K562 (cell line): ENCODE measurements at regions not wholly inside any gene's neighbourhood (a gene's known extent, or its start where the extent isn't known, plus 50 kb on each side); places are given as distances from the start of the nearest gene placed in this dataset.

Source experiments
- ATAC-seq: fragments of 200-7000 bp; cut with Tn5 transposase; 3 replicates; pipeline ENCODE4 v1.9.1; 2020; ENCODE audit warnings: moderate library complexity
- BruUV-seq: library from RNA; stranded (reverse); fragments of 400-500 nt; replicated peaks from 2 replicates; lab custom pipeline; 2021; lab: Mats Ljungman, UMichigan
- CTCF ChIA-PET: fragments of 300-600 bp; formaldehyde crosslinking; extraction: SDS; loops from one replicate; lab custom pipeline; 2021; ENCODE audit warnings: low intra/inter-chr PET ratio; lab: Yijun Ruan, JAX
- POLR2A ChIA-PET: fragments of 300-600, 350-650 bp; sonication (Branson Sonifier 250); formaldehyde crosslinking; extraction: SDS; loops from one replicate; lab custom pipeline; 2021; ENCODE audit warnings: antibody characterized with exemption, inconsistent platforms; lab: Yijun Ruan, JAX
- DNase-seq, 4 experiments: peaks; one replicate each; pipeline versions ENCODE4 v3.0.0 to v3.0.0-alpha.2; 2011 to 2018; ENCODE audit warnings: low spot score in 3 of 4, mixed read lengths in 3 of 4; ENCODE audit errors: extremely low read depth in 1 of 4
- FAIRE-seq: peaks from 2 replicates; lab custom pipeline; 2011; peaks lifted over from hg19 to GRCh38; lab: Jason Lieb, UNC
- H2AFZ ChIP-seq: 2 replicates; pipeline ENCODE4 v1.6.0; 2011; ENCODE audit warnings: low read depth, low read length, control low read depth, inconsistent platforms
- H3K27ac ChIP-seq: fragments of 200-600 bp; 3 replicates; pipeline ENCODE4 v1.8.0; 2011; ENCODE audit warnings: low read depth, mild to moderate bottlenecking, control low read depth, inconsistent platforms, low read length, moderate library complexity, mixed read lengths; ENCODE audit errors: extremely low read depth
- H3K27me3 ChIP-seq, 2 experiments: fragments of 300-600 bp in 1 of 2; 2 replicates in 1 of 2; 3 replicates in 1 of 2; pipeline versions ENCODE4 v1.6.0 to v1.8.0; 2011; ENCODE audit warnings: inconsistent platforms in 2 of 2, low read length in 2 of 2, mild to moderate bottlenecking in 1 of 2, mixed read lengths in 1 of 2, moderate library complexity in 1 of 2; ENCODE audit not compliant: control insufficient read depth in 2 of 2, insufficient read depth in 2 of 2
- H3K36me3 ChIP-seq: fragments of 300-600 bp; 3 replicates; pipeline ENCODE4 v1.8.0; 2011; ENCODE audit warnings: mild to moderate bottlenecking, low read length, inconsistent platforms; ENCODE audit not compliant: control insufficient read depth, insufficient read depth
- H3K4me1 ChIP-seq, 2 experiments: fragments of 200-600 bp in 1 of 2; replicated peaks in 1 of 2; 2 replicates in 1 of 2; 3 replicates in 1 of 2; pipeline versions ENCODE4 v1.5.1 to v1.8.0; 2011; ENCODE audit warnings: inconsistent platforms in 2 of 2, low read length in 2 of 2, mild to moderate bottlenecking in 1 of 2, mixed read lengths in 1 of 2, moderate library complexity in 1 of 2; ENCODE audit not compliant: control insufficient read depth in 2 of 2, insufficient read depth in 2 of 2
- H3K4me2 ChIP-seq: 2 replicates; pipeline ENCODE4 v1.6.1; 2011; ENCODE audit warnings: low read length, control low read depth, inconsistent platforms, mixed read lengths; ENCODE audit not compliant: insufficient read depth
- H3K4me3 ChIP-seq: fragments of 200-600 bp; sonication (generic), shearing (Covaris generic); 2 replicates; pipeline ENCODE4 v1.5.1; 2016; ENCODE audit warnings: control low read depth, inconsistent platforms
- H3K79me2 ChIP-seq: fragments of 200-600 bp; 3 replicates; pipeline ENCODE4 v1.8.0; 2011; ENCODE audit warnings: low read length, inconsistent platforms; ENCODE audit not compliant: control insufficient read depth, insufficient read depth
- H3K9ac ChIP-seq, 2 experiments: 2 replicates each; pipeline versions ENCODE4 v1.6.0 to v1.6.1; 2011; ENCODE audit warnings: low read depth in 2 of 2, low read length in 2 of 2, control low read depth in 1 of 2, inconsistent platforms in 1 of 2, mild to moderate bottlenecking in 1 of 2, mixed read lengths in 1 of 2; ENCODE audit not compliant: insufficient read depth in 1 of 2
- H3K9me1 ChIP-seq: one replicate; pipeline ENCODE4 v1.6.0; 2011; ENCODE audit warnings: inconsistent platforms, mild to moderate bottlenecking, low read length, moderate library complexity; ENCODE audit not compliant: control insufficient read depth, insufficient read depth
- H3K9me3 ChIP-seq: replicated peaks from 2 replicates; pipeline ENCODE4 v1.5.1; 2011; ENCODE audit warnings: low read depth, low read length, inconsistent platforms; ENCODE audit not compliant: control insufficient read depth, insufficient read depth
- H4K20me1 ChIP-seq: replicated peaks from 2 replicates; pipeline ENCODE4 v1.6.1; 2011; ENCODE audit warnings: low read length, inconsistent platforms, mixed read lengths; ENCODE audit not compliant: control insufficient read depth, insufficient read depth
- EHMT2 ChIP-seq: fragments of 450-650 bp; IDR thresholded peaks from 2 replicates; pipeline ENCODE4 v1.6.1; 2018; ENCODE audit warnings: antibody characterized with exemption
- HMG20B ChIP-seq: fragments of 250-450 bp; sonication (Bioruptor Pico); IDR thresholded peaks from 2 replicates; pipeline ENCODE4 v1.5.0; 2021; ENCODE audit warnings: mild to moderate bottlenecking
- SMARCE1 ChIP-seq: fragments of 450-650 bp; IDR thresholded peaks from 2 replicates; pipeline ENCODE4 v1.7.1; 2016; ENCODE audit warnings: mild to moderate bottlenecking
- SPI1 ChIP-seq: IDR thresholded peaks from 2 replicates; pipeline ENCODE4 v1.6.1; 2011; ENCODE audit warnings: low read depth, low read length, control low read depth, borderline replicate concordance
- ZNF175 ChIP-seq: fragments of 200-800 bp; sonication (Bioruptor generic); IDR thresholded peaks from 2 replicates; pipeline ENCODE4 v1.6.1; 2016; ENCODE audit warnings: low read depth, mild to moderate bottlenecking, missing genetic modification characterization, missing compliant biosample characterization
- ZNF780A ChIP-seq: fragments of 250-450 bp; sonication (Bioruptor Pico); IDR thresholded peaks from 2 replicates; pipeline ENCODE4 v1.5.0; 2021; ENCODE audit warnings: mild to moderate bottlenecking
- WGBS: fragments of 100-300 bp; shearing (Covaris generic); methylation state at CpG from one replicate; pipeline ENCODE4 v1.1.6; 2016; ENCODE audit warnings: low coverage, mixed read lengths; ENCODE audit not compliant: insufficient coverage; ENCODE audit errors: missing lambda C conversion rate; 5-methylcytosine and 5-hydroxymethylcytosine counted together
- in situ Hi-C: fragments of 300-500 bp; cut with MboI; formaldehyde crosslinking; loops from 4 replicates; pipeline ENCODE4 v1.15.0; 2018; ENCODE audit warnings: inconsistent platforms, mixed read lengths
- intact Hi-C: fragments of 100-400 bp; cut with micrococcal nuclease; formaldehyde crosslinking; loops from 2 replicates; pipeline ENCODE4 v1.14.2; 2022
- TF ChIP-seq, protein P1 (sequence below): fragments of 250-450 bp; sonication (Bioruptor Pico); IDR thresholded peaks from 2 replicates; pipeline ENCODE4 v1.8.0; 2022; ENCODE audit warnings: inconsistent platforms, mild to moderate bottlenecking, moderate library complexity, borderline replicate concordance
- TF ChIP-seq, protein P2 (sequence below), 2 experiments: IDR thresholded peaks; 2 replicates each; pipeline ENCODE4 v1.6.1; 2012; ENCODE audit warnings: improper control_type of control experiment in 2 of 2, low read depth in 2 of 2, low read length in 2 of 2, borderline replicate concordance in 1 of 2
- TF ChIP-seq, protein P3 (sequence below): fragments of 250-450 bp; sonication (Bioruptor Pico); IDR thresholded peaks from 2 replicates; pipeline ENCODE4 v1.5.0; 2021
- TF ChIP-seq, protein P4 (sequence below): IDR thresholded peaks from 2 replicates; pipeline ENCODE4 v1.6.1; 2012; ENCODE audit warnings: low read depth, low read length, improper control_type of control experiment, borderline replicate concordance

DNA sequence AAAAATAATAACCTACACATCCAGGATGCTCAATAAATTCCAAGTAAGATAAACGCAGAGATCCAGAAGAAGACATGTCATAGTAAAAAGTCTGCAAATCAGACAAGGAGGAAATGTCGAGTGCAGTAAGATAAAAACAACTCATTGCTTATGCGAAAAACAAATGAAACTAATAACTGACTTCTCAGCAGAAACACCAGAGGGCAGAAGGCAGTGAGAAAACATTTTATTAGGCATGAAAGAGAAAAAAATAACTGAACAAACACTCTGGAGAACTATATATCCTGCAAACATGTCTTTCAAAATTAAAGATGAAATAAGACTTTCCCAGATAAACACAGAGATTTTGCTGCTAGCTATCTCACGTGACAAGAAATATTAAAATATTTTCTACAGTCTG lies 201.3 kb upstream of the CTSO start:
- POLR2A ChIA-PET: no interaction called here
- Histone ChIP-seq H3K36me3 (no peaks in the 10 kb centered on the region), H4K20me1 (no peaks in the 10 kb centered on the region), H3K79me2 (no peaks in the 10 kb centered on the region), H3K9ac (no peak overlapping the region), H3K4me3 (no peak overlapping the region), H3K9me3 (no peaks in the 10 kb centered on the region), H3K4me1 (no peaks in the 10 kb centered on the region), H3K4me2 (no peak overlapping the region), H3K9me1 (no peaks in the 10 kb centered on the region), H2AFZ (no peak overlapping the region), H3K27ac (no peak overlapping the region), H3K27me3 (no peaks in the 10 kb centered on the region)
- intact Hi-C loops: no loop called here
- TF ChIP-seq, protein P1, sequence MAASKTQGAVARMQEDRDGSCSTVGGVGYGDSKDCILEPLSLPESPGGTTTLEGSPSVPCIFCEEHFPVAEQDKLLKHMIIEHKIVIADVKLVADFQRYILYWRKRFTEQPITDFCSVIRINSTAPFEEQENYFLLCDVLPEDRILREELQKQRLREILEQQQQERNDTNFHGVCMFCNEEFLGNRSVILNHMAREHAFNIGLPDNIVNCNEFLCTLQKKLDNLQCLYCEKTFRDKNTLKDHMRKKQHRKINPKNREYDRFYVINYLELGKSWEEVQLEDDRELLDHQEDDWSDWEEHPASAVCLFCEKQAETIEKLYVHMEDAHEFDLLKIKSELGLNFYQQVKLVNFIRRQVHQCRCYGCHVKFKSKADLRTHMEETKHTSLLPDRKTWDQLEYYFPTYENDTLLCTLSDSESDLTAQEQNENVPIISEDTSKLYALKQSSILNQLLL (CRISPR knock-in tag): no peak
- TF ChIP-seq HMG20B (CRISPR knock-in tag) (no peak), ZNF175 (CRISPR knock-in tag) (no peak), ZNF780A (CRISPR knock-in tag) (no peak), SPI1 (no peak), EHMT2 (no peak), SMARCE1 (no peak)
- TF ChIP-seq, protein P2, sequence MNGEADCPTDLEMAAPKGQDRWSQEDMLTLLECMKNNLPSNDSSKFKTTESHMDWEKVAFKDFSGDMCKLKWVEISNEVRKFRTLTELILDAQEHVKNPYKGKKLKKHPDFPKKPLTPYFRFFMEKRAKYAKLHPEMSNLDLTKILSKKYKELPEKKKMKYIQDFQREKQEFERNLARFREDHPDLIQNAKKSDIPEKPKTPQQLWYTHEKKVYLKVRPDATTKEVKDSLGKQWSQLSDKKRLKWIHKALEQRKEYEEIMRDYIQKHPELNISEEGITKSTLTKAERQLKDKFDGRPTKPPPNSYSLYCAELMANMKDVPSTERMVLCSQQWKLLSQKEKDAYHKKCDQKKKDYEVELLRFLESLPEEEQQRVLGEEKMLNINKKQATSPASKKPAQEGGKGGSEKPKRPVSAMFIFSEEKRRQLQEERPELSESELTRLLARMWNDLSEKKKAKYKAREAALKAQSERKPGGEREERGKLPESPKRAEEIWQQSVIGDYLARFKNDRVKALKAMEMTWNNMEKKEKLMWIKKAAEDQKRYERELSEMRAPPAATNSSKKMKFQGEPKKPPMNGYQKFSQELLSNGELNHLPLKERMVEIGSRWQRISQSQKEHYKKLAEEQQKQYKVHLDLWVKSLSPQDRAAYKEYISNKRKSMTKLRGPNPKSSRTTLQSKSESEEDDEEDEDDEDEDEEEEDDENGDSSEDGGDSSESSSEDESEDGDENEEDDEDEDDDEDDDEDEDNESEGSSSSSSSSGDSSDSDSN (IDR thresholded peaks at IDR 0.05; ENCODE audit: borderline replicate concordance in 1 of 2, low read depth in 2 of 2, low read length in 2 of 2): no peak
- TF ChIP-seq, protein P3, sequence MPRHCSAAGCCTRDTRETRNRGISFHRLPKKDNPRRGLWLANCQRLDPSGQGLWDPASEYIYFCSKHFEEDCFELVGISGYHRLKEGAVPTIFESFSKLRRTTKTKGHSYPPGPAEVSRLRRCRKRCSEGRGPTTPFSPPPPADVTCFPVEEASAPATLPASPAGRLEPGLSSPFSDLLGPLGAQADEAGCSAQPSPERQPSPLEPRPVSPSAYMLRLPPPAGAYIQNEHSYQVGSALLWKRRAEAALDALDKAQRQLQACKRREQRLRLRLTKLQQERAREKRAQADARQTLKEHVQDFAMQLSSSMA: no peak
- TF ChIP-seq, protein P4, sequence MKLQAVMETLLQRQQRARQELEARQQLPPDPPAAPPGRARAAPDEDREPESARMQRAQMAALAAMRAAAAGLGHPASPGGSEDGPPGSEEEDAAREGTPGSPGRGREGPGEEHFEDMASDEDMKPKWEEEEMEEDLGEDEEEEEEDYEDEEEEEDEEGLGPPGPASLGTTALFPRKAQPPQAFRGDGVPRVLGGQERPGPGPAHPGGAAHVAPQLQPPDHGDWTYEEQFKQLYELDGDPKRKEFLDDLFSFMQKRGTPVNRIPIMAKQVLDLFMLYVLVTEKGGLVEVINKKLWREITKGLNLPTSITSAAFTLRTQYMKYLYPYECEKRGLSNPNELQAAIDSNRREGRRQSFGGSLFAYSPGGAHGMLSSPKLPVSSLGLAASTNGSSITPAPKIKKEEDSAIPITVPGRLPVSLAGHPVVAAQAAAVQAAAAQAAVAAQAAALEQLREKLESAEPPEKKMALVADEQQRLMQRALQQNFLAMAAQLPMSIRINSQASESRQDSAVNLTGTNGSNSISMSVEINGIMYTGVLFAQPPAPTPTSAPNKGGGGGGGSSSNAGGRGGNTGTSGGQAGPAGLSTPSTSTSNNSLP: no peak
- BruUV-seq: no TSS peak
- CTCF ChIA-PET: no interaction called here
- DNase-seq (no peak), ATAC-seq (no peak), FAIRE-seq (no peak)
- in situ Hi-C loops: no loop called here
- WGBS: 4% methylated on average over 4 of the region's 4 CpGs
